ENCODE measurements at regions not wholly inside any gene's neighbourhood (a gene's known extent, or its start where the extent isn't known, plus 50 kb on each side); places are given as distances from the start of the nearest gene placed in this dataset.

DNA sequence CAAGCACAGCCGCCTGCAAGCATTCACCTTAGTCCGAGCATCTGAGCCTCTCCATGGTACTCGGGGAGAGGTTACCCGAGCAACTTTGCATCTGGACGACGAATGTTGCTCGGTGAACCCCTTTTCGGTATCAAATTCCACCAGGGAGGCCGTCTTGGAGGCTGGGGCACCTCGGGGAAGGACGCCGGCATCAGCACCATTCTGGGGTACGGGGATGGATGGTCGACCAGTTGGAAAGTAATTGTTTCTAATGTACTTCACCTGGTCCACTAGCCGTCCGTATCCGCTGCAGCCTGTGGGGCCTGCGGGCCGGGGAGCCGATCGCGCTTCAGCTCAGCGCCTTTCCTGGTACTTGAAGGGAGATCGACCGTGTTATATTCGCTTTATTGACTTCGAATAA is 161.7 kb upstream of the RTL1 start:
- TF ChIP-seq, protein P1, sequence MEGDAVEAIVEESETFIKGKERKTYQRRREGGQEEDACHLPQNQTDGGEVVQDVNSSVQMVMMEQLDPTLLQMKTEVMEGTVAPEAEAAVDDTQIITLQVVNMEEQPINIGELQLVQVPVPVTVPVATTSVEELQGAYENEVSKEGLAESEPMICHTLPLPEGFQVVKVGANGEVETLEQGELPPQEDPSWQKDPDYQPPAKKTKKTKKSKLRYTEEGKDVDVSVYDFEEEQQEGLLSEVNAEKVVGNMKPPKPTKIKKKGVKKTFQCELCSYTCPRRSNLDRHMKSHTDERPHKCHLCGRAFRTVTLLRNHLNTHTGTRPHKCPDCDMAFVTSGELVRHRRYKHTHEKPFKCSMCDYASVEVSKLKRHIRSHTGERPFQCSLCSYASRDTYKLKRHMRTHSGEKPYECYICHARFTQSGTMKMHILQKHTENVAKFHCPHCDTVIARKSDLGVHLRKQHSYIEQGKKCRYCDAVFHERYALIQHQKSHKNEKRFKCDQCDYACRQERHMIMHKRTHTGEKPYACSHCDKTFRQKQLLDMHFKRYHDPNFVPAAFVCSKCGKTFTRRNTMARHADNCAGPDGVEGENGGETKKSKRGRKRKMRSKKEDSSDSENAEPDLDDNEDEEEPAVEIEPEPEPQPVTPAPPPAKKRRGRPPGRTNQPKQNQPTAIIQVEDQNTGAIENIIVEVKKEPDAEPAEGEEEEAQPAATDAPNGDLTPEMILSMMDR (IDR thresholded peaks at IDR 0.05): no peak
- no peak for TF ChIP-seq ZFX (IDR thresholded peaks at IDR 0.05; ENCODE audit: borderline replicate concordance)

Measured in 22Rv1 (cell line).